SH-SY5Y (cell line): ENCODE measurements at regions not wholly inside any gene's neighbourhood (a gene's known extent, or its start where the extent isn't known, plus 50 kb on each side); places are given as distances from the start of the nearest gene placed in this dataset.

Experiments used
- GATA2 ChIP-seq: IDR thresholded peaks from 2 replicates; pipeline ENCODE4 v1.6.1; 2011; ENCODE audit warnings: mild to moderate bottlenecking, low read depth, low read length
- GATA3 ChIP-seq: IDR thresholded peaks from 2 replicates; pipeline ENCODE4 v1.6.1; 2011; ENCODE audit warnings: low read depth, mild to moderate bottlenecking, low read length, moderate library complexity

- TF ChIP-seq GATA2 (no peak), GATA3 (no peak)
These were observed 55.4 kb upstream of the ARHGEF3 start for GRCh38 chr3:56857178-56857577.
